Neuronal stem cell (in vitro differentiated cells): ENCODE measurements at regions not wholly inside any gene's neighbourhood (a gene's known extent, or its start where the extent isn't known, plus 50 kb on each side); places are given as distances from the start of the nearest gene placed in this dataset.

Source experiments
- DNase-seq: peaks from one replicate; pipeline ENCODE4 v3.0.0-alpha.2; 2013; ENCODE audit warnings: low spot score
- H2AFZ ChIP-seq: one replicate; pipeline ENCODE4 v1.6.1; 2013; ENCODE audit warnings: mild to moderate bottlenecking, low read length, inconsistent platforms
- H2AK5ac ChIP-seq: 2 replicates; pipeline ENCODE4 v1.6.1; 2013; ENCODE audit warnings: low read depth, mild to moderate bottlenecking, inconsistent platforms, low read length, moderate library complexity, mixed read lengths
- H2BK120ac ChIP-seq: 2 replicates; pipeline ENCODE4 v1.6.1; 2013; ENCODE audit warnings: low read depth, mild to moderate bottlenecking, inconsistent platforms, low read length, moderate library complexity, mixed read lengths
- H2BK12ac ChIP-seq: one replicate; pipeline ENCODE4 v1.6.1; 2013; ENCODE audit warnings: low read length, inconsistent platforms
- H2BK15ac ChIP-seq: 2 replicates; pipeline ENCODE4 v1.6.1; 2013; ENCODE audit warnings: mild to moderate bottlenecking, low read length, inconsistent platforms, mixed read lengths
- H2BK5ac ChIP-seq: one replicate; pipeline ENCODE4 v1.6.1; 2013; ENCODE audit warnings: inconsistent platforms, mild to moderate bottlenecking, low read length, moderate library complexity
- H3K14ac ChIP-seq: one replicate; pipeline ENCODE4 v1.6.1; 2013; ENCODE audit warnings: low read length, inconsistent platforms
- H3K18ac ChIP-seq: 2 replicates; pipeline ENCODE4 v1.6.1; 2013; ENCODE audit warnings: low read length, inconsistent platforms
- H3K23ac ChIP-seq: 2 replicates; pipeline ENCODE4 v1.6.1; 2013; ENCODE audit warnings: low read depth, mild to moderate bottlenecking, mixed read lengths, low read length, inconsistent platforms; ENCODE audit not compliant: poor library complexity
- H3K27ac ChIP-seq: replicated peaks from 3 replicates; pipeline ENCODE4 v1.5.1; 2013; ENCODE audit warnings: low read length, inconsistent platforms
- H3K27me3 ChIP-seq, 3 experiments: 2 replicates each; pipeline ENCODE4 v1.6.1; 2013; ENCODE audit warnings: low read length in 3 of 3, mild to moderate bottlenecking in 2 of 3, inconsistent platforms in 1 of 3, low read depth in 1 of 3, mixed read lengths in 1 of 3, moderate library complexity in 1 of 3; ENCODE audit not compliant: control insufficient read depth in 3 of 3, insufficient read depth in 3 of 3
- H3K36me3 ChIP-seq, 2 donors: replicated peaks in 1 of 2; 2 replicates each; pipeline ENCODE4 v1.6.1; 2013; ENCODE audit warnings: low read length in 2 of 2; ENCODE audit not compliant: control insufficient read depth in 2 of 2, insufficient read depth in 2 of 2
- H3K4ac ChIP-seq: 2 replicates; pipeline ENCODE4 v1.6.1; 2013; ENCODE audit warnings: inconsistent platforms, mild to moderate bottlenecking, low read length, moderate library complexity
- H3K4me1 ChIP-seq, 2 donors: 1 replicate in 1 of 2; 2 replicates in 1 of 2; pipeline ENCODE4 v1.6.1; 2013; ENCODE audit warnings: low read length in 2 of 2, low read depth in 1 of 2; ENCODE audit not compliant: control insufficient read depth in 2 of 2, insufficient read depth in 1 of 2
- H3K4me2 ChIP-seq: one replicate; pipeline ENCODE4 v1.6.1; 2013; ENCODE audit warnings: mild to moderate bottlenecking, low read length, inconsistent platforms; ENCODE audit not compliant: insufficient read depth, poor library complexity, severe bottlenecking
- H3K4me3 ChIP-seq, 2 donors: 2 replicates each; pipeline ENCODE4 v1.5.1; 2013; ENCODE audit warnings: low read length in 2 of 2, mild to moderate bottlenecking in 2 of 2, inconsistent platforms in 1 of 2, moderate library complexity in 1 of 2
- H3K79me1 ChIP-seq: one replicate; pipeline ENCODE4 v1.6.1; 2013; ENCODE audit warnings: low read depth, mild to moderate bottlenecking, inconsistent platforms, low read length, moderate library complexity
- H3K9ac ChIP-seq: one replicate; pipeline ENCODE4 v1.6.1; 2013; ENCODE audit warnings: mild to moderate bottlenecking, low read depth, low read length, inconsistent platforms; ENCODE audit not compliant: poor library complexity
- H3K9me3 ChIP-seq, 2 donors: replicated peaks in 1 of 2; 2 replicates each; pipeline versions ENCODE3 to v1.6.1; 2013; ENCODE audit warnings: low read length in 2 of 2, mild to moderate bottlenecking in 2 of 2, inconsistent platforms in 1 of 2, low read depth in 1 of 2, mixed read lengths in 1 of 2, moderate library complexity in 1 of 2; ENCODE audit not compliant: control insufficient read depth in 2 of 2, insufficient read depth in 1 of 2
- H4K8ac ChIP-seq: one replicate; pipeline ENCODE4 v1.6.1; 2013; ENCODE audit warnings: low read depth, mild to moderate bottlenecking, inconsistent platforms, low read length, moderate library complexity
- H4K91ac ChIP-seq: one replicate; pipeline ENCODE4 v1.6.1; 2013; ENCODE audit warnings: low read length, low read depth, mild to moderate bottlenecking, inconsistent platforms; ENCODE audit not compliant: poor library complexity
- WGBS, 2 donors: extraction: QIAGEN DNeasy Blood & Tissue Kit; methylation state at CpG; one replicate each; pipeline ENCODE4 v1.1.7; 2013; ENCODE audit warnings: missing lambda C conversion rate in 2 of 2, mixed read lengths in 1 of 2; ENCODE audit not compliant: insufficient read length in 2 of 2, insufficient replicate concordance in 1 of 2; ENCODE audit errors: extremely low coverage in 2 of 2; 5-methylcytosine and 5-hydroxymethylcytosine counted together

DNA sequence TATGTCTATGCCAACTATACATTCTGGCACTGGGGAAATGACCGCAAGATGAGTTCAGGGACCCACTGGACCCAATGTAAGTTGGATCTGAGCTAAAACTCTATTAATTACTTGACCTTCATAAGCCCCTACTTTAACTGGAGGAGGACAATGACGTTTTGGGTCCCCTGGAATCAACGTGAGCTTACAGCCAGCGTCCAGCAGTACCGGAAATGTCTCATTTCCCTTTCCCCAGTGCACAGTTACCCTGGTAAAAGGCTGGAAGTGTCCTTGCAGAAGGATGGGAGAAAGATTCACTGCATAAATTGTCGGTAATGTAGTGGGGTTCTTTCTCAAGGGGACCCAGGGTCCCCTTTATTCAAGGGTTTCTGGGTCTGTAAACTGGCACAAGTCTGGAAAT, 1297.6 kb upstream of the ACVR2A start:
- H2BK120ac ChIP-seq = no peak overlapping the region
- H3K9ac ChIP-seq = no peak overlapping the region
- no peak overlapping the region for H2BK5ac ChIP-seq
- H2BK12ac ChIP-seq = no peak overlapping the region
- H3K14ac ChIP-seq = no peak overlapping the region
- H3K36me3 ChIP-seq = no peaks in the 10 kb centered on the region
- no peak overlapping the region for H3K23ac ChIP-seq
- H3K4ac ChIP-seq = no peak overlapping the region
- no peaks in the 10 kb centered on the region for H3K79me1 ChIP-seq
- H3K18ac ChIP-seq = no peak overlapping the region
- H3K9me3 ChIP-seq = peaks cover 0 to 2% of the 10 kb centered on the region in 2 donors
- no peak overlapping the region for H2AK5ac ChIP-seq
- DNase-seq = no peak
- H2AFZ ChIP-seq = no peak overlapping the region
- H4K91ac ChIP-seq = no peak overlapping the region
- H2BK15ac ChIP-seq = no peak overlapping the region
- no peak overlapping the region for H3K4me2 ChIP-seq
- WGBS, 2 donors = no CpG with 5 or more reads among the region's 6 CpGs
- no peaks in the 10 kb centered on the region for H3K27me3 ChIP-seq
- no peaks in the 10 kb centered on the region for H3K4me1 ChIP-seq
- H4K8ac ChIP-seq = no peak overlapping the region
- no peak overlapping the region for H3K4me3 ChIP-seq
- H3K27ac ChIP-seq = no peak overlapping the region

DNA sequence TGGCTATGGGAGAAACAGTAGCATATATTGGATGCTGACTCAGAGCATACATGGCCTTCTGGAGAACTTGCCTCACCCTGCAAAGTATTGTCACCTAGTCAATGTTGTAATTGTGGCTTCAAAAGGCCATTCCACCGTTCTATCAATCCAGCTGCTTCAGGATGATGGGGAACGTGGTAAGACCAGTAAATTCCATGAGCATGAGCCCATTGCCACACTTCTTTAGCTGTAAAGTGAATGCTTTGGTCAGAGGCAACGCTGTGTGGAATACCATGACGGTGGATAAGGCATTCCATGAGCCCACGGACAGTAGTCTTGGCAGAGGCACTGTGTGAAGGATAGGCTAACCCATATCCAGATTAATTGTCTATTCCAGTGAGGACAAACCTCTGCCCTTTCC, 1300.1 kb upstream of the ACVR2A start:
- no peak for DNase-seq
- no peak overlapping the region for H2AFZ ChIP-seq

DNA sequence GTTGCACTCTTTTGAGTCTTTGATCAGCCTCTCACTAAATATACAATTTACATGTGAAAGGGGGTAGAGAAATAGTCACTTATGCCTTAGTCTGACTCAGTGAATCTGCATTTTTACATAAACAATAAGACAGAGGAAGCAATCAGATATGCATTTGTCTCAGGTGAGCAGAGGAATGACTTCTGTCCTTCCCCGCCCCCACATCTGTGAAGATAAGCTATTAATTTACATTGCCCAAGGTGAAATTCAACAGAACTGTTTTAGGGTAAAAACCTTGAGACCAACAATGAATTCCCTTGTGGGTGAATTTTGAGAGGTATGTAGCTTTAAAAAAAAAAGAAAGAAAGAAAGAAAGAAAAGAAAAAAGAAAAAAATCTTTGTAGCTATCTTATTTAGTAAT, 1302.9 kb upstream of the ACVR2A start:
- DNase-seq = no peak
- no peak overlapping the region for H4K8ac ChIP-seq
- peaks cover 8% of the 10 kb centered on the region in 2 donors for H3K4me1 ChIP-seq
- H2BK15ac ChIP-seq = no peak overlapping the region
- no peak overlapping the region for H2BK5ac ChIP-seq
- H3K18ac ChIP-seq = no peak overlapping the region
- H2BK120ac ChIP-seq = no peak overlapping the region
- H3K9ac ChIP-seq = no peak overlapping the region
- no peaks in the 10 kb centered on the region for H3K27me3 ChIP-seq
- no peak overlapping the region for H2AFZ ChIP-seq
- no peak overlapping the region for H4K91ac ChIP-seq
- no peak overlapping the region for H3K27ac ChIP-seq
- H3K4me2 ChIP-seq = no peak overlapping the region
- H3K36me3 ChIP-seq = no peaks in the 10 kb centered on the region
- no peak overlapping the region for H3K23ac ChIP-seq
- no peaks in the 10 kb centered on the region for H3K79me1 ChIP-seq
- no peak overlapping the region for H3K4ac ChIP-seq
- no peak overlapping the region for H3K4me3 ChIP-seq
- no peak overlapping the region for H2BK12ac ChIP-seq
- peaks cover 0 to 4% of the 10 kb centered on the region in 2 donors for H3K9me3 ChIP-seq
- WGBS, 2 donors = no CpG with 5 or more reads among the region's 1 CpG
- no peak overlapping the region for H2AK5ac ChIP-seq
- no peak overlapping the region for H3K14ac ChIP-seq

More for the DNA sequence above, 1300.1 kb upstream of the ACVR2A start:
- Histone ChIP-seq H3K79me1 (no peaks in the 10 kb centered on the region), H3K4me3 (no peak overlapping the region), H2BK120ac (no peak overlapping the region), H3K4ac (no peak overlapping the region), H3K27me3 (no peaks in the 10 kb centered on the region), H2AK5ac (no peak overlapping the region), H2BK5ac (no peak overlapping the region), H3K4me2 (no peak overlapping the region), H4K91ac (no peak overlapping the region), H2BK15ac (no peak overlapping the region), H3K9ac (no peak overlapping the region), H3K18ac (no peak overlapping the region), H4K8ac (no peak overlapping the region), H3K9me3 (peaks cover 0 to 2% of the 10 kb centered on the region in 2 donors), H3K4me1 (peaks cover 8% of the 10 kb centered on the region in 2 donors), H3K23ac (no peak overlapping the region), H2BK12ac (no peak overlapping the region), H3K27ac (no peak overlapping the region), H3K36me3 (no peaks in the 10 kb centered on the region), H3K14ac (no peak overlapping the region)
- WGBS, 2 donors = no CpG with 5 or more reads among the region's 5 CpGs

DNA sequence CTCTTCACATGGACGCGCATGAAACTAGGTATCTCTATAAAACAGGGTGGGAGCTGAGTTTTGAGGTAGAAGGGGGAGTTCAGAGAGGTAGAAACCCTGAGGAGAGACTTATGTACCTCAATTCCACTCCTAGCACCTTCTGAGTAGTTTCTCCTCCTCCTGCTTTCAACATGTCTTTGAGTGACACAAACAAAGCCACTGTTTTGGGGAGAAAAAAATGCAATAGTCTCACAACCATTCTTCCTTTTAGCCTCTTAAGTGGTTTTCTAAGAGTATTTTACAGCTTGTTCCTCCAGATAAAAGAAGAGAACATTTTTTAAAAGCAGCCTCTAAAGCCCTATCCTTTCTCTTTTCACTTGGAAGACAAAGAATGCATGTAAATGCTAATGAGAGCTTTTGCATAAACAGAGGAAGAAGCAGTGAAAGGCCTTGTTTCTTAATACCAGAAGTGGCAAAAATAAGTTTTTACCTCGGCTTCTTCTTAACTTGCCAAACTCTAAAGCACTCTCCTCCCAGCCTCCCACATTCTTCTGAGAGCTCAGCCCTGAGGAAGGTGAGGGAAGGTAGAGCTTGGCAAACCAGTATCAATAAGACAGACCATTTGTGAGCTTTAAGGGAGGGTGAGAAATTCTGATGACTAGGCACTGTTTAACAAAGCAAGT, 1304.4 kb upstream of the ACVR2A start:
- Histone ChIP-seq H3K36me3 (no peaks in the 10 kb centered on the region), H2BK120ac (no peak overlapping the region), H2AFZ (no peak overlapping the region), H3K23ac (no peak overlapping the region), H3K27ac (peak overlapping the region; percentile 65), H3K4ac (no peak overlapping the region), H3K18ac (no peak overlapping the region), H2BK12ac (no peak overlapping the region), H3K27me3 (no peaks in the 10 kb centered on the region), H4K91ac (no peak overlapping the region), H3K14ac (no peak overlapping the region), H3K4me2 (no peak overlapping the region), H3K9me3 (peaks cover 0 to 4% of the 10 kb centered on the region in 2 donors), H2AK5ac (no peak overlapping the region), H3K4me1 (peaks cover 8% of the 10 kb centered on the region in 2 donors), H4K8ac (no peak overlapping the region), H3K4me3 (no peak overlapping the region), H2BK15ac (no peak overlapping the region), H2BK5ac (no peak overlapping the region), H3K9ac (no peak overlapping the region), H3K79me1 (no peaks in the 10 kb centered on the region)
- WGBS, 2 donors = no CpG with 5 or more reads among the region's 3 CpGs
- peak; percentile 29 for DNase-seq
